DOHH2 (cell line): ENCODE measurements at regions not wholly inside any gene's neighbourhood (a gene's known extent, or its start where the extent isn't known, plus 50 kb on each side); places are given as distances from the start of the nearest gene placed in this dataset.

ENCODE experiments used
- EZH2phosphoT487 ChIP-seq: fragments of 200-600 bp; sonication (generic); IDR thresholded peaks from 2 replicates; pipeline ENCODE4 v1.6.1; 2017; ENCODE audit warnings: borderline replicate concordance, mild to moderate bottlenecking, antibody characterized with exemption, low read length, moderate library complexity, mixed read lengths
- TF ChIP-seq, protein P1 (sequence below): fragments of 200-600 bp; sonication (generic); IDR thresholded peaks from one replicate; pipeline ENCODE4 v1.5.1; 2014; ENCODE audit warnings: antibody characterized with exemption, mild to moderate bottlenecking, low read depth, low read length; ENCODE audit not compliant: poor library complexity, severe bottlenecking

DNA sequence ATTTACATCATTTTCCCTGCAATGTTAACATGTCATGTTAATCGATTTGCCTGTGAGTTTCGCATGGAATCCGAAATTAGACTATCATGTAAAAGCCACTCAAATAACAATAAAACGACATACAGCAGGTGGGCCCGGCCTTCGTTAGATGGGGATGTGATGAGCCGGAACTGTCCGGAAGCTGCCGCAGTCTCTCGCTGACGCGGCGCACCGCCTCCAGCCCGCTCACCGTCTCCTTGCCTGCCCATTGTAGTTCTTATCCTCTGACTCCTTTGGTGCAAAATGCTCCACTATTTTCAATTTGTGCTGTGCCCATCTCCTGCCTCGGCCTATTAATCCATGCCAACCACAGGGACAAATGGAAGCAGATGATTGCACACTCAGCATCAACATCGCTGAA is 877.5 kb upstream of the TENM3 start:
- TF ChIP-seq, protein P1, sequence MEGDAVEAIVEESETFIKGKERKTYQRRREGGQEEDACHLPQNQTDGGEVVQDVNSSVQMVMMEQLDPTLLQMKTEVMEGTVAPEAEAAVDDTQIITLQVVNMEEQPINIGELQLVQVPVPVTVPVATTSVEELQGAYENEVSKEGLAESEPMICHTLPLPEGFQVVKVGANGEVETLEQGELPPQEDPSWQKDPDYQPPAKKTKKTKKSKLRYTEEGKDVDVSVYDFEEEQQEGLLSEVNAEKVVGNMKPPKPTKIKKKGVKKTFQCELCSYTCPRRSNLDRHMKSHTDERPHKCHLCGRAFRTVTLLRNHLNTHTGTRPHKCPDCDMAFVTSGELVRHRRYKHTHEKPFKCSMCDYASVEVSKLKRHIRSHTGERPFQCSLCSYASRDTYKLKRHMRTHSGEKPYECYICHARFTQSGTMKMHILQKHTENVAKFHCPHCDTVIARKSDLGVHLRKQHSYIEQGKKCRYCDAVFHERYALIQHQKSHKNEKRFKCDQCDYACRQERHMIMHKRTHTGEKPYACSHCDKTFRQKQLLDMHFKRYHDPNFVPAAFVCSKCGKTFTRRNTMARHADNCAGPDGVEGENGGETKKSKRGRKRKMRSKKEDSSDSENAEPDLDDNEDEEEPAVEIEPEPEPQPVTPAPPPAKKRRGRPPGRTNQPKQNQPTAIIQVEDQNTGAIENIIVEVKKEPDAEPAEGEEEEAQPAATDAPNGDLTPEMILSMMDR: no peak
- no peak for TF ChIP-seq EZH2phosphoT487
